ENCODE measurements at regions not wholly inside any gene's neighbourhood (a gene's known extent, or its start where the extent isn't known, plus 50 kb on each side); places are given as distances from the start of the nearest gene placed in this dataset.

DNA sequence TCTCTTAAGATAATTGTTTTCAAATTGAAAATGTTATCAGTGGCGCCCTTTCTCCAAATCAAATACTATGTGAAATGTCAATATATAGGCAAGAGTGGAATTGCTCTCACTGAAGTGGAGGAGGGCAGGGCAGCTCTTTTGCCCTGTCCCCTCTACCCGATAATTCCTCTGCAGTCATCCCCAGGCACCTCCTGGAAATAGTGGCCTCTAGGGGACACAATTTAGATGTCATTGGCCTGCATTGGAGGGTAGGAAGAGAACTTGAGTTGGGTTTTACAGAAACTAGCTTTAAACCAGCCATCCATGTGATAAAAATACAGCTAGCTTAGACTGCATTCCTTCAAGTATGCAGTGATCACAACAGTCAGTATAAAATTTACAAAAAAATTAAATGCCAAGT, 288.9 kb downstream of the EDEM1 start:
- H3K4me2 ChIP-seq (ENCODE audit: insufficient read depth, low read length), result no peak overlapping the region
- no peaks in the 10 kb centered on the region for H3K79me2 ChIP-seq (ENCODE audit: control insufficient read depth, insufficient read depth, low read length)
- peaks cover 4% of the 10 kb centered on the region for H3K9me3 ChIP-seq (replicated peaks; ENCODE audit: control insufficient read depth, insufficient read depth, low read length)
- H3K4me3 ChIP-seq (replicated peaks in 1 of 3; ENCODE audit: insufficient read depth in 1 of 3, low read depth in 1 of 3, low read length in 3 of 3), result no peak overlapping the region
- H3K36me3 ChIP-seq (ENCODE audit: control insufficient read depth in 2 of 2, extremely low read depth in 1 of 2, insufficient read depth in 2 of 2, low read length in 2 of 2), result no peaks in the 10 kb centered on the region
- no peak overlapping the region for H2AFZ ChIP-seq (ENCODE audit: low read depth, low read length)
- ChIA-PET CTCF (no interaction called here), POLR2A (no interaction called here)
- no peaks in the 10 kb centered on the region for H3K9me1 ChIP-seq (replicated peaks; ENCODE audit: control insufficient read depth, extremely low read depth, insufficient read depth, low read length)
- no peak for DNase-seq (ENCODE audit: low read depth, low spot score)
- H3K4me1 ChIP-seq (ENCODE audit: control insufficient read depth, extremely low read depth, insufficient read depth, low read length), result no peaks in the 10 kb centered on the region
- intact Hi-C loops (cut with micrococcal nuclease), result no loop called here
- no peak overlapping the region for H3K27ac ChIP-seq (ENCODE audit: insufficient read depth, low read depth, low read length)
- H4K20me1 ChIP-seq (replicated peaks; ENCODE audit: control insufficient read depth, extremely low read depth, insufficient read depth, low read length), result no peaks in the 10 kb centered on the region
- H3K9ac ChIP-seq (replicated peaks; ENCODE audit: extremely low read depth, insufficient read depth, low read length), result no peak overlapping the region
- BruUV-seq (replicated peaks), result no TSS peak
- dilution Hi-C loops (cut with MboI; ENCODE audit: extremely low pct_ligation_motif_present, low sequenced_read_pairs), result no loop called here
- FAIRE-seq, result no peak
- TF ChIP-seq POLR2A (IDR thresholded peaks at IDR 0.05; ENCODE audit: low read depth, low read length) (no peak), GATA2 (IDR thresholded peaks at IDR 0.05; ENCODE audit: insufficient read depth, insufficient read length, low read depth, low read length) (no peak), POLR2AphosphoS5 (IDR thresholded peaks at IDR 0.05; ENCODE audit: insufficient read depth, low read depth, low read length) (no peak), MYC (IDR thresholded peaks at IDR 0.05; ENCODE audit: low read depth, low read length) (no peak), EZH2 (IDR thresholded peaks at IDR 0.05; ENCODE audit: borderline replicate concordance, low read depth, low read length, severe bottlenecking) (no peak), JUN (IDR thresholded peaks at IDR 0.05; ENCODE audit: borderline replicate concordance, insufficient read depth, insufficient read length, low read depth) (no peak), FOS (IDR thresholded peaks at IDR 0.05; ENCODE audit: borderline replicate concordance, insufficient read depth, low read length) (no peak)
- TF ChIP-seq, protein P1, sequence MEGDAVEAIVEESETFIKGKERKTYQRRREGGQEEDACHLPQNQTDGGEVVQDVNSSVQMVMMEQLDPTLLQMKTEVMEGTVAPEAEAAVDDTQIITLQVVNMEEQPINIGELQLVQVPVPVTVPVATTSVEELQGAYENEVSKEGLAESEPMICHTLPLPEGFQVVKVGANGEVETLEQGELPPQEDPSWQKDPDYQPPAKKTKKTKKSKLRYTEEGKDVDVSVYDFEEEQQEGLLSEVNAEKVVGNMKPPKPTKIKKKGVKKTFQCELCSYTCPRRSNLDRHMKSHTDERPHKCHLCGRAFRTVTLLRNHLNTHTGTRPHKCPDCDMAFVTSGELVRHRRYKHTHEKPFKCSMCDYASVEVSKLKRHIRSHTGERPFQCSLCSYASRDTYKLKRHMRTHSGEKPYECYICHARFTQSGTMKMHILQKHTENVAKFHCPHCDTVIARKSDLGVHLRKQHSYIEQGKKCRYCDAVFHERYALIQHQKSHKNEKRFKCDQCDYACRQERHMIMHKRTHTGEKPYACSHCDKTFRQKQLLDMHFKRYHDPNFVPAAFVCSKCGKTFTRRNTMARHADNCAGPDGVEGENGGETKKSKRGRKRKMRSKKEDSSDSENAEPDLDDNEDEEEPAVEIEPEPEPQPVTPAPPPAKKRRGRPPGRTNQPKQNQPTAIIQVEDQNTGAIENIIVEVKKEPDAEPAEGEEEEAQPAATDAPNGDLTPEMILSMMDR (IDR thresholded peaks at IDR 0.05; ENCODE audit: extremely low read depth in 1 of 2, insufficient read depth in 1 of 2, low read depth in 1 of 2, low read length in 2 of 2), result no peak
- TF ChIP-seq, protein P2, sequence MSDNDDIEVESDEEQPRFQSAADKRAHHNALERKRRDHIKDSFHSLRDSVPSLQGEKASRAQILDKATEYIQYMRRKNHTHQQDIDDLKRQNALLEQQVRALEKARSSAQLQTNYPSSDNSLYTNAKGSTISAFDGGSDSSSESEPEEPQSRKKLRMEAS (IDR thresholded peaks at IDR 0.05; ENCODE audit: insufficient read depth, insufficient read length), result no peak
- no peaks in the 10 kb centered on the region for H3K27me3 ChIP-seq (ENCODE audit: control insufficient read depth in 2 of 2, insufficient read depth in 2 of 2, low read length in 2 of 2)

Data from endothelial cell of umbilical vein (primary cell).